ENCODE measurements at regions not wholly inside any gene's neighbourhood (a gene's known extent, or its start where the extent isn't known, plus 50 kb on each side); places are given as distances from the start of the nearest gene placed in this dataset.

- no peaks in the 10 kb centered on the region for H3K36me3 ChIP-seq (replicated peaks; ENCODE audit: control insufficient read depth, insufficient read depth, low read length)
- H3K4me3 ChIP-seq (ENCODE audit: insufficient read depth, low read depth, low read length): no peak overlapping the region
- no peak for DNase-seq
- H3K27me3 ChIP-seq (ENCODE audit: control insufficient read depth, insufficient read depth, low read length): no peaks in the 10 kb centered on the region
These were observed 81.0 kb downstream of the SEMA4F start for GRCh38 chr2:74735009-74735408.

- Histone ChIP-seq H3K4me3 (ENCODE audit: insufficient read depth, low read depth, low read length) (no peak overlapping the region), H3K27me3 (ENCODE audit: control insufficient read depth, insufficient read depth, low read length) (no peaks in the 10 kb centered on the region), H3K36me3 (replicated peaks; ENCODE audit: control insufficient read depth, insufficient read depth, low read length) (no peaks in the 10 kb centered on the region)
- DNase-seq: peak; percentile 50
These were observed 81.5 kb downstream of the SEMA4F start for GRCh38 chr2:74735564-74735963.

GRCh38 chr2:74736589-74736988 lies 82.5 kb downstream of the SEMA4F start:
- DNase-seq: no peak

GRCh38 chr2:74738586-74738985 lies 84.5 kb downstream of the SEMA4F start:
- H3K36me3 ChIP-seq (replicated peaks; ENCODE audit: control insufficient read depth, insufficient read depth, low read length): no peaks in the 10 kb centered on the region
- H3K4me3 ChIP-seq (ENCODE audit: insufficient read depth, low read depth, low read length): no peak overlapping the region
- DNase-seq: no peak
- H3K27me3 ChIP-seq (ENCODE audit: control insufficient read depth, insufficient read depth, low read length): no peaks in the 10 kb centered on the region

More at GRCh38 chr2:74736589-74736988, 82.5 kb downstream of the SEMA4F start:
- Histone ChIP-seq H3K27me3 (ENCODE audit: control insufficient read depth, insufficient read depth, low read length) (no peaks in the 10 kb centered on the region), H3K4me3 (ENCODE audit: insufficient read depth, low read depth, low read length) (no peak overlapping the region), H3K36me3 (replicated peaks; ENCODE audit: control insufficient read depth, insufficient read depth, low read length) (no peaks in the 10 kb centered on the region)

GRCh38 chr2:74739129-74739528 lies 85.1 kb downstream of the SEMA4F start:
- H3K27me3 ChIP-seq (ENCODE audit: control insufficient read depth, insufficient read depth, low read length): no peaks in the 10 kb centered on the region
- DNase-seq: no peak
- H3K4me3 ChIP-seq (ENCODE audit: insufficient read depth, low read depth, low read length): no peak overlapping the region
- no peaks in the 10 kb centered on the region for H3K36me3 ChIP-seq (replicated peaks; ENCODE audit: control insufficient read depth, insufficient read depth, low read length)

DNA sequence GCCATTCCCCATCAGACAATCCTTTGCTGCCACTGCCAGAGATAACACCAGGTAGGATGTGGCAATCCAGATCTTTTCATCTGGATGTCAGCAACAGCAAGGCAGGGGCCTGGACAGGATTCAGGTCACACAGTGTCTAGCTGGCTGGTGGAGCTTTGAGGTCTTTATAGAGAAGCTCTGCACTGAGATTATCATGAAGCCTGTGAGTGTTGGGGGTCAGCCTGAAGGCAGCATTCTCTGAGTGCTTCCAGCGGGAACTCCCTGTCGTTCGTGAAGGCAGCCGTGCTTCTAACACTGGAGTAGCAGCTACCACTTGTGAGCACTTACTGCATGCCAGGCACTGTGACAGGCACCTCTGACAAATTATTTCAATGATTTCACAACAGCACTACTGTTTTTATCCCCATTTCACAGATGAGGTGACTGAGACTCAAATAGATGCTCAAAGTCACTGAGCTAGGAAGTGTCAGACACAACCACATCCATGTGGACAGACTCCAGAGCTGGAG lies 85.7 kb downstream of the SEMA4F start:
- no peak overlapping the region for H3K4me3 ChIP-seq (ENCODE audit: insufficient read depth, low read depth, low read length)
- no peak for DNase-seq
- H3K27me3 ChIP-seq (ENCODE audit: control insufficient read depth, insufficient read depth, low read length): no peaks in the 10 kb centered on the region
- no peaks in the 10 kb centered on the region for H3K36me3 ChIP-seq (replicated peaks; ENCODE audit: control insufficient read depth, insufficient read depth, low read length)

DNA sequence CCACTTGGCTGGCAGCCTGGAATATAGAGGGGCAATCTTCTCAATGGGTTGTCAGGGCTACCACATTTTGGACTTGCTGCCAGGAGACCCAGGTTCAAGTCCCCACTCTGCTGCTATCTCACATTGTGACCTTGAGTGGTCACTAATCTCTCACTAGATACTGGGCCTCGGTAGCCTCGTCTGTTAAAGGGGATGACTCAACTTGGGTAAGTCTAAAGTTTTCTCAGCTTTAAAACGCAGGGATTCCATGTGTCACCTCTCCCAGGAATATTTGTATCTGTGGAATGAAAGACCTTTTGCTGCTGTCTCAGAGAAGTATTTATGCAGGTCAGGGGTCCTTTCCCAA lies 86.3 kb downstream of the SEMA4F start:
- Histone ChIP-seq H3K27me3 (ENCODE audit: control insufficient read depth, insufficient read depth, low read length) (no peaks in the 10 kb centered on the region), H3K36me3 (replicated peaks; ENCODE audit: control insufficient read depth, insufficient read depth, low read length) (no peaks in the 10 kb centered on the region), H3K4me3 (ENCODE audit: insufficient read depth, low read depth, low read length) (no peak overlapping the region)
- DNase-seq: no peak

GRCh38 chr2:74740741-74741431 lies 86.8 kb downstream of the SEMA4F start:
- Histone ChIP-seq H3K36me3 (replicated peaks; ENCODE audit: control insufficient read depth, insufficient read depth, low read length) (no peaks in the 10 kb centered on the region), H3K4me3 (ENCODE audit: insufficient read depth, low read depth, low read length) (no peak overlapping the region), H3K27me3 (ENCODE audit: control insufficient read depth, insufficient read depth, low read length) (no peaks in the 10 kb centered on the region)
- DNase-seq: no peak

DNA sequence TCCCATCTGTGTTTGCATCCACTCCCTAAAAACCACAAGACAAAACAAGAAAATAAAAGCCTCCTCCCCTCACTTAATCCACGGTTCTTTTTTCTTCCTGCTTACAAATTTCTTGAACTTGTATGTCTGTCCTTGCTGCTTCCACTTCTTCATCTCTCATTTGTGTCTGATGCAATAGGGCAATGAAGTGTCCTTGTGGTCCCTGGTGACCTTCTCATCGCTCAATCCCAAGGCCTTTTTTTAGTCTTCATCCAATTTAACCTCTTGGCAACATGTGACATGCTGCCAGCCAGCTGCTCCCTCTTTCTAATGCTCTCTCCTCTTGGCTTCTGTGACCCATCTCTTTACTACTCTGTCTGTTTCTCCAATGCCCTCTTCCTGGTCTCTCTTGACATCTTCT lies 87.6 kb downstream of the SEMA4F start:
- H3K27me3 ChIP-seq (ENCODE audit: control insufficient read depth, insufficient read depth, low read length): no peaks in the 10 kb centered on the region

DNA sequence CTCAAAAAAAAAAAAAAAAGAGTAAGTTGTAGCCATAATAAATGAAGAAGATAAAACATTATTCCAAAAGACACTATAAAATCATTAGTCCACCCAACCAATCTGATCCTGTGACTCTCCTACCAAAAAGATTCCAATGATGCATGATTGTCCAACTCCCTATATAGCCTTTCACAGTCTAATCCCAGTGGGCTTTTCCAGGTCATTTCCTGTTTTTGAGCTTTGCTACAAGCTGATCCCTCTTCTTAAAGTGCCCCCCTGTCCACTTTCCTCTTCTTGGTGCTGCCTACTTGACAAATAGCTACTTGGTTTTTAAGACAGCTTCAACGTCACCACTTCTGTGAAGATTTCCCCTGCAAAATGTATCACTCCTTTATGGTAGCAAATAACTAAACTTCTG lies 88.4 kb downstream of the SEMA4F start:
- DNase-seq: no peak
- Histone ChIP-seq H3K27me3 (ENCODE audit: control insufficient read depth, insufficient read depth, low read length) (no peaks in the 10 kb centered on the region), H3K4me3 (ENCODE audit: insufficient read depth, low read depth, low read length) (no peak overlapping the region), H3K36me3 (replicated peaks; ENCODE audit: control insufficient read depth, insufficient read depth, low read length) (no peaks in the 10 kb centered on the region)

More for the DNA sequence above, 87.6 kb downstream of the SEMA4F start:
- H3K36me3 ChIP-seq (replicated peaks; ENCODE audit: control insufficient read depth, insufficient read depth, low read length): no peaks in the 10 kb centered on the region
- no peak for DNase-seq
- H3K4me3 ChIP-seq (ENCODE audit: insufficient read depth, low read depth, low read length): no peak overlapping the region

DNA sequence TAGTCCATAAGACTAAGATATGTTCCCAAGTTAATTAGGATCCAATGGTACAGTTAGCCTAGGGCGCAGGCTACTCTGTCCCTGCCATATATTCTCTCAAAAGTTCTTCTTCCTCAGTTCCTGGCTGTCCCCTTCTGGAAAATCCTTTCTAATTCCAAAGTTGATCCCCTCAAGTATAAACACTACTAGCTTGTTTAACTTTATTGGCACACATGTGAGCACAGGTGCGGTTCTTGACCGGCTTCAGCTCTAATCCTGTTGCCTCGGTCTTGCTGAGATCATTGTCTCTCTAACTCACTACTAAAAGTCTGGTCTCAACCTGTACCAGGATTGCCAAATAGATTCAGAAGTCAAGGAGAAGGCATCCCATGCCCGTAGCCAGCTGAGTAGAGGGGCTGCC lies 89.0 kb downstream of the SEMA4F start:
- Histone ChIP-seq H3K4me3 (ENCODE audit: insufficient read depth, low read depth, low read length) (no peak overlapping the region), H3K27me3 (ENCODE audit: control insufficient read depth, insufficient read depth, low read length) (no peaks in the 10 kb centered on the region), H3K36me3 (replicated peaks; ENCODE audit: control insufficient read depth, insufficient read depth, low read length) (no peaks in the 10 kb centered on the region)
- DNase-seq: no peak

- no peaks in the 10 kb centered on the region for H3K36me3 ChIP-seq (replicated peaks; ENCODE audit: control insufficient read depth, insufficient read depth, low read length)
- no peak for DNase-seq
- no peak overlapping the region for H3K4me3 ChIP-seq (ENCODE audit: insufficient read depth, low read depth, low read length)
- H3K27me3 ChIP-seq (ENCODE audit: control insufficient read depth, insufficient read depth, low read length): no peaks in the 10 kb centered on the region
These were observed 89.7 kb downstream of the SEMA4F start for GRCh38 chr2:74743778-74744177.

GRCh38 chr2:74744731-74745515 lies 89.0 kb upstream of the HK2 start:
- H3K27me3 ChIP-seq (ENCODE audit: control insufficient read depth, insufficient read depth, low read length): no peaks in the 10 kb centered on the region
- no peak overlapping the region for H3K4me3 ChIP-seq (ENCODE audit: insufficient read depth, low read depth, low read length)
- DNase-seq: no peak
- no peaks in the 10 kb centered on the region for H3K36me3 ChIP-seq (replicated peaks; ENCODE audit: control insufficient read depth, insufficient read depth, low read length)

DNA sequence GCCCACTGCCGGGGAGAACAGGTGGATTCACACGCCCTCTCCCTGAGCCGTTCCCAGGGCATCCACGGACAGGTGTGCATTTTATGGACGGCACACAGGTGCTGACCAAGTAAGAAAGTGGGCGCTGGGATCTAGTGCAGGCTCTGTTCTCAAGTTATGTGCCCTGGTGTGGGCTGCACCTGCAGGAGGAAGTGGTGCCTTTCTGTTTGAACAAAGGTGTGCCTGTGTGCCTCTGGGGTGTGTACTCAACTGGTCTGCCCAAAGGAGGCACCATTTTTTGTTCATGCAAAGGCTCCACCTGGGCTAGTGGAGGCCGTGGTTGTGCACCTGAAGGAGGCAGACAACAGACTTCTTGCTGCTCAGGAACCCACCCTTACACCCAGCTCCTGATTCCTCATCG lies 88.2 kb upstream of the HK2 start:
- no peak for DNase-seq
- Histone ChIP-seq H3K36me3 (replicated peaks; ENCODE audit: control insufficient read depth, insufficient read depth, low read length) (no peaks in the 10 kb centered on the region), H3K4me3 (ENCODE audit: insufficient read depth, low read depth, low read length) (no peak overlapping the region), H3K27me3 (ENCODE audit: control insufficient read depth, insufficient read depth, low read length) (no peaks in the 10 kb centered on the region)

DNA sequence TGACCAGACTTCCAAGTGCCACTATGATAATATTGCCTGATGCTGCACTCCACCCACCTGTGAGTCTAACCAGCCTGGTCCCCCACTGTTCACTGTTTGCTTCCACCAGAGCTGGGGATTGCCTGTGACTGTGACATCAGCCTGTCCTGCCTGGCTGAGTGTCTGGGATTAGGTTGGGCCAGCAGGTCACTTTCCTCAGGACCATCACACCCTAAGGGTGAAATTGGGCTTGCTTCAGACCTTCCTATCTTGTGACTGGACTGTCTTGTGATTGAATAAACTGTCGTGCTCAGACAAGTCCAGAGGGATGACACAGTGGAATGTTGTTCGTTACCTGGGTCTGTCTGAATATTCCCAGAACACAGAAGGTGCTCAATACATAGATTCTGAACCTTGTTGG lies 87.4 kb upstream of the HK2 start:
- no peak for DNase-seq
- H3K36me3 ChIP-seq (replicated peaks; ENCODE audit: control insufficient read depth, insufficient read depth, low read length): no peaks in the 10 kb centered on the region

More for the DNA sequence above, 87.4 kb upstream of the HK2 start:
- Histone ChIP-seq H3K27me3 (ENCODE audit: control insufficient read depth, insufficient read depth, low read length) (no peaks in the 10 kb centered on the region), H3K4me3 (ENCODE audit: insufficient read depth, low read depth, low read length) (no peak overlapping the region)
